ENCODE measurements at regions not wholly inside any gene's neighbourhood (a gene's known extent, or its start where the extent isn't known, plus 50 kb on each side); places are given as distances from the start of the nearest gene placed in this dataset.

GRCh38 chr14:26392498-26392897 lies 205.3 kb downstream of the NOVA1 start:
- Histone ChIP-seq H4K8ac (replicated peaks; ENCODE audit: insufficient read length, low read depth, low read length) (no peak overlapping the region), H2BK12ac (ENCODE audit: insufficient read length, low read depth, low read length) (no peak overlapping the region), H2AFZ (ENCODE audit: low read length) (no peak overlapping the region), H3T11ph (ENCODE audit: low read length) (no peak overlapping the region), H3K14ac (ENCODE audit: insufficient read depth, low read length) (no peak overlapping the region), H4K91ac (ENCODE audit: insufficient read length, low read depth, low read length) (no peak overlapping the region), H3K9ac (ENCODE audit: extremely low read depth, insufficient read length, low read length) (no peak overlapping the region), H3K27ac (ENCODE audit: insufficient read length, low read depth, low read length) (no peak overlapping the region), H3K23me2 (ENCODE audit: insufficient read length, low read depth, low read length, poor library complexity, severe bottlenecking) (no peaks in the 10 kb centered on the region), H3K27me3 (ENCODE audit: insufficient read depth, low read length) (no peaks in the 10 kb centered on the region), H3K23ac (ENCODE audit: insufficient read length, low read depth, low read length) (no peak overlapping the region), H3K4me2 (ENCODE audit: insufficient read depth, insufficient read length, low read length) (no peak overlapping the region), H2AK5ac (ENCODE audit: insufficient read length, low read length) (no peak overlapping the region), H3K56ac (ENCODE audit: insufficient read length, low read depth, low read length) (no peak overlapping the region), H2BK15ac (ENCODE audit: low read depth, low read length) (no peak overlapping the region), H3K9me3 (ENCODE audit: control insufficient read depth, low read depth, low read length) (no peaks in the 10 kb centered on the region), H3K79me2 (ENCODE audit: insufficient read depth, low read length) (no peaks in the 10 kb centered on the region), H3K18ac (ENCODE audit: insufficient read length, low read depth, low read length) (no peak overlapping the region), H2BK120ac (ENCODE audit: low read depth, low read length, poor library complexity, severe bottlenecking) (no peak overlapping the region), H3K4me1 (ENCODE audit: insufficient read depth, low read length) (peaks cover 9% of the 10 kb centered on the region), H2BK20ac (ENCODE audit: low read depth, low read length, poor library complexity, severe bottlenecking) (no peak overlapping the region), H2BK5ac (ENCODE audit: insufficient read length, low read length) (no peak overlapping the region), H3K4ac (ENCODE audit: low read depth, low read length) (no peak overlapping the region), H3K79me1 (ENCODE audit: insufficient read depth, low read depth, low read length, poor library complexity, severe bottlenecking) (no peaks in the 10 kb centered on the region), H4K5ac (ENCODE audit: insufficient read length, low read depth, low read length) (no peak overlapping the region), H4K20me1 (ENCODE audit: control insufficient read depth, insufficient read depth, insufficient read length) (no peaks in the 10 kb centered on the region)
- Mint-ChIP-seq H3K27me3 (ENCODE audit: low read depth) (no peaks in the 10 kb centered on the region), H3K9me3 (no peaks in the 10 kb centered on the region), H3K4me1 (peaks cover 29 to 31% of the 10 kb centered on the region in 2 experiments), H3K36me3 (ENCODE audit: insufficient read depth in 1 of 3, low read depth in 3 of 3) (no peaks in the 10 kb centered on the region), H3K27ac (no peak overlapping the region), H3K4me3 (no peak overlapping the region; a peak in 1 of 5 replicates)
- WGBS (ENCODE audit: extremely low coverage, insufficient read length, low lambda C conversion rate), result no CpG with 5 or more reads among the region's 7 CpGs
- TF ChIP-seq, protein P1, sequence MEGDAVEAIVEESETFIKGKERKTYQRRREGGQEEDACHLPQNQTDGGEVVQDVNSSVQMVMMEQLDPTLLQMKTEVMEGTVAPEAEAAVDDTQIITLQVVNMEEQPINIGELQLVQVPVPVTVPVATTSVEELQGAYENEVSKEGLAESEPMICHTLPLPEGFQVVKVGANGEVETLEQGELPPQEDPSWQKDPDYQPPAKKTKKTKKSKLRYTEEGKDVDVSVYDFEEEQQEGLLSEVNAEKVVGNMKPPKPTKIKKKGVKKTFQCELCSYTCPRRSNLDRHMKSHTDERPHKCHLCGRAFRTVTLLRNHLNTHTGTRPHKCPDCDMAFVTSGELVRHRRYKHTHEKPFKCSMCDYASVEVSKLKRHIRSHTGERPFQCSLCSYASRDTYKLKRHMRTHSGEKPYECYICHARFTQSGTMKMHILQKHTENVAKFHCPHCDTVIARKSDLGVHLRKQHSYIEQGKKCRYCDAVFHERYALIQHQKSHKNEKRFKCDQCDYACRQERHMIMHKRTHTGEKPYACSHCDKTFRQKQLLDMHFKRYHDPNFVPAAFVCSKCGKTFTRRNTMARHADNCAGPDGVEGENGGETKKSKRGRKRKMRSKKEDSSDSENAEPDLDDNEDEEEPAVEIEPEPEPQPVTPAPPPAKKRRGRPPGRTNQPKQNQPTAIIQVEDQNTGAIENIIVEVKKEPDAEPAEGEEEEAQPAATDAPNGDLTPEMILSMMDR (conservative IDR thresholded peaks at IDR 0.05), result no peak
- no peak for DNase-seq

All from H9 (cell line).